Suprapubic skin (tissue), 4 donors: ENCODE measurements at regions not wholly inside any gene's neighbourhood (a gene's known extent, or its start where the extent isn't known, plus 50 kb on each side); places are given as distances from the start of the nearest gene placed in this dataset.
"Not testable (repeated sequence)": the region's sequence is repeated elsewhere in the genome, so short reads cannot be mapped to it uniquely, and the experiment has no call there.

Experiments
- DNase-seq, 2 donors: peaks; one replicate each; pipeline ENCODE4 v3.0.0-alpha.2; 2019; ENCODE audit warnings: low spot score in 2 of 2
- H3K27ac ChIP-seq: fragments of 200-600 bp; sonication (generic); one replicate; pipeline ENCODE4 v1.5.1; 2019
- H3K27me3 ChIP-seq: fragments of 200-600 bp; sonication (generic); one replicate; pipeline ENCODE4 v1.5.1; 2019
- H3K36me3 ChIP-seq: fragments of 200-600 bp; sonication (generic); one replicate; pipeline ENCODE4 v1.5.1; 2019
- H3K4me1 ChIP-seq: fragments of 200-600 bp; sonication (generic); one replicate; pipeline ENCODE4 v1.5.1; 2019
- H3K4me3 ChIP-seq: fragments of 200-600 bp; sonication (generic); one replicate; pipeline ENCODE4 v1.5.1; 2019; ENCODE audit warnings: mild to moderate bottlenecking
- H3K9me3 ChIP-seq: fragments of 200-600 bp; sonication (generic); one replicate; pipeline ENCODE4 v1.5.1; 2019
- CTCF ChIP-seq, 2 donors: fragments of 200-600 bp in 1 of 2; fragments of 450-650 bp in 1 of 2; sonication (generic) in 1 of 2; IDR thresholded peaks; one replicate each; pipeline ENCODE4 v1.5.1; 2016 to 2019; ENCODE audit warnings: antibody characterized with exemption in 2 of 2, mild to moderate bottlenecking in 1 of 2, moderate library complexity in 1 of 2
- EP300 ChIP-seq: sonication (generic); formaldehyde crosslinking; IDR thresholded peaks from one replicate; pipeline ENCODE4 v1.6.1; 2017; ENCODE audit warnings: antibody characterized with exemption
- POLR2A ChIP-seq, 2 donors: fragments of 450-650 bp; IDR thresholded peaks; one replicate each; pipeline ENCODE4 v1.6.1; 2017; ENCODE audit warnings: antibody characterized with exemption in 2 of 2, mild to moderate bottlenecking in 2 of 2, moderate library complexity in 2 of 2
- POLR2AphosphoS5 ChIP-seq, 3 donors: sonication (generic); formaldehyde crosslinking; IDR thresholded peaks; one replicate each; pipeline ENCODE4 v1.6.1; 2017; ENCODE audit warnings: antibody characterized with exemption in 3 of 3
- WGBS: methylation state at CpG from one replicate; pipeline ENCODE4 v1.1.5; 2018; 5-methylcytosine and 5-hydroxymethylcytosine counted together

GRCh38 chr5:98016771-98017170 lies 756.7 kb upstream of the RGMB start:
- Histone ChIP-seq H3K4me1 (no peaks in the 10 kb centered on the region), H3K4me3 (no peak overlapping the region), H3K36me3 (no peaks in the 10 kb centered on the region), H3K27ac (no peak overlapping the region), H3K9me3 (no peaks in the 10 kb centered on the region), H3K27me3 (no peaks in the 10 kb centered on the region)
- TF ChIP-seq CTCF (IDR thresholded peaks at IDR 0.05) = no peak
- TF ChIP-seq POLR2AphosphoS5 (IDR thresholded peaks at IDR 0.05) = no peak
- TF ChIP-seq EP300 = no peak
- no peak for TF ChIP-seq POLR2A (IDR thresholded peaks at IDR 0.05)
- DNase-seq = no peak
- 74% methylated on average over 2 of the region's 2 CpGs for WGBS

GRCh38 chr5:98030273-98030672 lies 743.2 kb upstream of the RGMB start:
- H3K9me3 ChIP-seq, H3K27me3 ChIP-seq, H3K36me3 ChIP-seq, DNase-seq, H3K27ac ChIP-seq, H3K4me1 ChIP-seq, H3K4me3 ChIP-seq: not testable (repeated sequence)
- WGBS = 88% methylated on average over 4 of the region's 4 CpGs

GRCh38 chr5:98031036-98031435 lies 742.4 kb upstream of the RGMB start:
- not testable (repeated sequence) for H3K27ac ChIP-seq, H3K9me3 ChIP-seq, H3K27me3 ChIP-seq, H3K4me3 ChIP-seq, H3K36me3 ChIP-seq, H3K4me1 ChIP-seq, DNase-seq
- WGBS = 83% methylated on average over 5 of the region's 5 CpGs

- H3K4me1 ChIP-seq = no peaks in the 10 kb centered on the region
- no peak overlapping the region for H3K4me3 ChIP-seq
- no peaks in the 10 kb centered on the region for H3K27me3 ChIP-seq
- no peaks in the 10 kb centered on the region for H3K36me3 ChIP-seq
- no peak for DNase-seq
- no peak for TF ChIP-seq EP300
- no peak for TF ChIP-seq POLR2AphosphoS5 (IDR thresholded peaks at IDR 0.05)
- TF ChIP-seq CTCF (IDR thresholded peaks at IDR 0.05) = no peak
- TF ChIP-seq POLR2A (IDR thresholded peaks at IDR 0.05) = no peak
- H3K9me3 ChIP-seq = no peaks in the 10 kb centered on the region
- no peak overlapping the region for H3K27ac ChIP-seq
- 69% methylated on average over 3 of the region's 3 CpGs for WGBS
Observed at GRCh38 chr5:98031496-98031895, 742.0 kb upstream of the RGMB start.

- WGBS = 29% methylated on average over 1 of the region's 1 CpG
- no peaks in the 10 kb centered on the region for H3K27me3 ChIP-seq
- no peaks in the 10 kb centered on the region for H3K4me1 ChIP-seq
- no peaks in the 10 kb centered on the region for H3K9me3 ChIP-seq
- no peak for TF ChIP-seq CTCF (IDR thresholded peaks at IDR 0.05)
- no peak for TF ChIP-seq POLR2A (IDR thresholded peaks at IDR 0.05)
- no peak for TF ChIP-seq EP300
- no peak for TF ChIP-seq POLR2AphosphoS5 (IDR thresholded peaks at IDR 0.05)
- no peak overlapping the region for H3K27ac ChIP-seq
- H3K36me3 ChIP-seq = no peaks in the 10 kb centered on the region
- no peak for DNase-seq
- no peak overlapping the region for H3K4me3 ChIP-seq
Observed at GRCh38 chr5:98031926-98032325, 741.5 kb upstream of the RGMB start.

GRCh38 chr5:98041661-98042060 lies 731.8 kb upstream of the RGMB start:
- H3K4me1 ChIP-seq = no peaks in the 10 kb centered on the region
- DNase-seq = no peak

More at GRCh38 chr5:98041661-98042060, 731.8 kb upstream of the RGMB start:
- Histone ChIP-seq H3K36me3 (no peaks in the 10 kb centered on the region), H3K4me3 (no peak overlapping the region), H3K27me3 (no peaks in the 10 kb centered on the region), H3K27ac (no peak overlapping the region), H3K9me3 (no peaks in the 10 kb centered on the region)
- TF ChIP-seq POLR2A (IDR thresholded peaks at IDR 0.05) = no peak
- TF ChIP-seq POLR2AphosphoS5 (IDR thresholded peaks at IDR 0.05) = no peak
- no peak for TF ChIP-seq CTCF (IDR thresholded peaks at IDR 0.05)
- no peak for TF ChIP-seq EP300
